ENCODE measurements at regions not wholly inside any gene's neighbourhood (a gene's known extent, or its start where the extent isn't known, plus 50 kb on each side); places are given as distances from the start of the nearest gene placed in this dataset.
"Not testable (repeated sequence)": the region's sequence is repeated elsewhere in the genome, so short reads cannot be mapped to it uniquely, and the experiment has no call there.

GRCh38 chrX:36904561-36904960, 103.6 kb upstream of the FAM47C start:
- not testable (repeated sequence) for TF ChIP-seq CTCF (IDR thresholded peaks at IDR 0.05; ENCODE audit: insufficient read depth, low read length, poor library complexity, severe bottlenecking); EZH2phosphoT487 (conservative IDR thresholded peaks at IDR 0.05; ENCODE audit: low read length)

All from SU-DHL-6 (cell line).